SU-DHL-6 (cell line): ENCODE measurements at regions not wholly inside any gene's neighbourhood (a gene's known extent, or its start where the extent isn't known, plus 50 kb on each side); places are given as distances from the start of the nearest gene placed in this dataset.

Source experiments
- H2AFZ ChIP-seq: fragments of 200-600 bp; sonication (generic); 2 replicates; pipeline ENCODE4 v1.6.1; 2014; ENCODE audit warnings: low read depth, mild to moderate bottlenecking, moderate library complexity, mixed read lengths, antibody characterized with exemption, low read length; ENCODE audit not compliant: severe bottlenecking
- H3F3A ChIP-seq: fragments of 200-600 bp; shearing (Covaris generic); 2 replicates; pipeline ENCODE4 v1.6.0; 2016; ENCODE audit warnings: antibody characterized with exemption, mild to moderate bottlenecking; ENCODE audit not compliant: insufficient read depth
- H3K27ac ChIP-seq: fragments of 200-600 bp; sonication (generic); 2 replicates; pipeline ENCODE4 v1.5.1; 2016; ENCODE audit warnings: low read depth, mild to moderate bottlenecking, low read length, moderate library complexity, mixed read lengths
- H3K27me3 ChIP-seq: fragments of 200-600 bp; sonication (generic), shearing (Covaris generic); 2 replicates; pipeline ENCODE4 v1.6.0; 2014; ENCODE audit warnings: mild to moderate bottlenecking, low read length
- H3K36me3 ChIP-seq: fragments of 200-600 bp; sonication (generic); 2 replicates; pipeline ENCODE4 v1.6.1; 2014; ENCODE audit warnings: mild to moderate bottlenecking, low read length, mixed read lengths
- H3K4me2 ChIP-seq: fragments of 300-600, 200-600 bp; shearing (Covaris generic), sonication (generic); 2 replicates; pipeline ENCODE4 v1.6.0; 2014; ENCODE audit warnings: low read length, low read depth, mild to moderate bottlenecking; ENCODE audit not compliant: poor library complexity, severe bottlenecking
- H3K4me3 ChIP-seq: fragments of 200-600 bp; sonication (generic); 2 replicates; pipeline ENCODE4 v1.5.1; 2014; ENCODE audit warnings: antibody characterized with exemption, low read length, mild to moderate bottlenecking, mixed read lengths; ENCODE audit not compliant: insufficient read depth, poor library complexity, severe bottlenecking
- H3K79me2 ChIP-seq: fragments of 200-600 bp; sonication (generic); 2 replicates; pipeline ENCODE4 v1.6.1; 2014; ENCODE audit warnings: mild to moderate bottlenecking, low read length, moderate library complexity; ENCODE audit not compliant: insufficient read depth
- H3K9ac ChIP-seq: fragments of 200-600 bp; sonication (generic); 2 replicates; pipeline ENCODE4 v1.7.0; 2014; ENCODE audit warnings: mild to moderate bottlenecking, low read length
- H3K9me2 ChIP-seq: fragments of 200-600 bp; sonication (generic); replicated peaks from 2 replicates; pipeline ENCODE4 v1.6.1; 2014; ENCODE audit warnings: low read length; ENCODE audit not compliant: insufficient read depth
- H3K9me3 ChIP-seq: fragments of 200-600 bp; sonication (generic); 2 replicates; pipeline ENCODE4 v1.6.1; 2014; ENCODE audit warnings: low read length, mixed read lengths; ENCODE audit not compliant: insufficient read depth
- H4K20me1 ChIP-seq: fragments of 200-600 bp; sonication (generic); 2 replicates; pipeline ENCODE4 v1.6.1; 2014; ENCODE audit warnings: low read depth, mild to moderate bottlenecking, antibody characterized with exemption, low read length, moderate library complexity, mixed read lengths
- CTCF ChIP-seq: fragments of 200-600 bp; sonication (generic); IDR thresholded peaks from one replicate; pipeline ENCODE4 v1.5.1; 2017; ENCODE audit warnings: antibody characterized with exemption, mild to moderate bottlenecking, low read length, moderate library complexity; ENCODE audit not compliant: insufficient read depth, poor library complexity, severe bottlenecking
- EZH2phosphoT487 ChIP-seq: fragments of 200-600 bp; sonication (generic), shearing (Covaris generic); conservative IDR thresholded peaks from 2 replicates; pipeline ENCODE4 v1.6.1; 2018; ENCODE audit warnings: mild to moderate bottlenecking, antibody characterized with exemption, low read length, moderate library complexity, mixed read lengths

GRCh38 chr3:177519588-177519987 is 322.3 kb upstream of the TBL1XR1 start:
- Histone ChIP-seq H3K4me2 (no peak overlapping the region), H3K4me3 (no peak overlapping the region), H3K9ac (no peak overlapping the region), H3K36me3 (no peaks in the 10 kb centered on the region), H3K79me2 (no peaks in the 10 kb centered on the region), H2AFZ (no peak overlapping the region), H3K27ac (no peak overlapping the region), H3K9me3 (no peaks in the 10 kb centered on the region), H4K20me1 (no peaks in the 10 kb centered on the region), H3K27me3 (no peaks in the 10 kb centered on the region), H3K9me2 (no peaks in the 10 kb centered on the region), H3F3A (no peaks in the 10 kb centered on the region)
- TF ChIP-seq EZH2phosphoT487 (no peak), CTCF (no peak)

GRCh38 chr3:177521305-177521704 is 324.0 kb upstream of the TBL1XR1 start:
- Histone ChIP-seq H3K4me2 (no peak overlapping the region), H4K20me1 (no peaks in the 10 kb centered on the region), H3K27ac (no peak overlapping the region), H3K36me3 (no peaks in the 10 kb centered on the region), H3K27me3 (no peaks in the 10 kb centered on the region), H3K79me2 (no peaks in the 10 kb centered on the region), H2AFZ (no peak overlapping the region), H3F3A (no peaks in the 10 kb centered on the region), H3K9me2 (no peaks in the 10 kb centered on the region), H3K4me3 (no peak overlapping the region), H3K9ac (no peak overlapping the region), H3K9me3 (no peaks in the 10 kb centered on the region)
- TF ChIP-seq EZH2phosphoT487, result no peak
- no peak for TF ChIP-seq CTCF

- Histone ChIP-seq H3K9me2 (no peaks in the 10 kb centered on the region), H3K27ac (no peak overlapping the region), H2AFZ (no peak overlapping the region), H3K9me3 (no peaks in the 10 kb centered on the region), H3K4me2 (no peak overlapping the region), H3K27me3 (no peaks in the 10 kb centered on the region), H3F3A (no peaks in the 10 kb centered on the region), H3K4me3 (no peak overlapping the region), H3K36me3 (no peaks in the 10 kb centered on the region), H4K20me1 (no peaks in the 10 kb centered on the region), H3K9ac (no peak overlapping the region), H3K79me2 (no peaks in the 10 kb centered on the region)
- TF ChIP-seq EZH2phosphoT487 (no peak), CTCF (no peak)
Measured at GRCh38 chr3:177522051-177522450, 324.8 kb upstream of the TBL1XR1 start.
